ENCODE measurements at regions not wholly inside any gene's neighbourhood (a gene's known extent, or its start where the extent isn't known, plus 50 kb on each side); places are given as distances from the start of the nearest gene placed in this dataset.

- Histone ChIP-seq H3K36me3 (ENCODE audit: control insufficient read depth, insufficient read depth, low read length) (no peaks in the 10 kb centered on the region), H3K9me1 (ENCODE audit: control insufficient read depth, insufficient read depth, low read length) (no peaks in the 10 kb centered on the region), H3K79me2 (ENCODE audit: control insufficient read depth, insufficient read depth, low read length) (no peaks in the 10 kb centered on the region), H3K9me3 (replicated peaks; ENCODE audit: control insufficient read depth, insufficient read depth, low read depth, low read length) (no peaks in the 10 kb centered on the region), H4K20me1 (replicated peaks; ENCODE audit: control insufficient read depth, insufficient read depth, low read length) (no peaks in the 10 kb centered on the region), H3K27me3 (ENCODE audit: control insufficient read depth in 2 of 2, insufficient read depth in 2 of 2, low read length in 2 of 2) (no peaks in the 10 kb centered on the region), H3K9ac (ENCODE audit: insufficient read depth in 1 of 2, low read depth in 2 of 2, low read length in 2 of 2) (no peak overlapping the region), H3K27ac (ENCODE audit: extremely low read depth, low read depth, low read length) (no peak overlapping the region), H2AFZ (ENCODE audit: low read depth, low read length) (no peak overlapping the region), H3K4me1 (replicated peaks in 1 of 2; ENCODE audit: control insufficient read depth in 2 of 2, insufficient read depth in 2 of 2, low read length in 2 of 2) (no peaks in the 10 kb centered on the region), H3K4me3 (no peak overlapping the region), H3K4me2 (ENCODE audit: insufficient read depth, low read length) (no peak overlapping the region)
- no peak for ATAC-seq
- CTCF ChIA-PET (ENCODE audit: low intra/inter-chr PET ratio): no interaction called here
- POLR2A ChIA-PET: no interaction called here
- in situ Hi-C loops (cut with MboI): no loop called here
- no peak for DNase-seq (ENCODE audit: extremely low read depth in 1 of 4, low spot score in 3 of 4)
- intact Hi-C loops (cut with micrococcal nuclease): no loop called here
- FAIRE-seq: no peak
- BruUV-seq (replicated peaks): no TSS peak
- TF ChIP-seq ELF2 (CRISPR knock-in tag; IDR thresholded peaks at IDR 0.05): no peak
- TF ChIP-seq, protein P1, sequence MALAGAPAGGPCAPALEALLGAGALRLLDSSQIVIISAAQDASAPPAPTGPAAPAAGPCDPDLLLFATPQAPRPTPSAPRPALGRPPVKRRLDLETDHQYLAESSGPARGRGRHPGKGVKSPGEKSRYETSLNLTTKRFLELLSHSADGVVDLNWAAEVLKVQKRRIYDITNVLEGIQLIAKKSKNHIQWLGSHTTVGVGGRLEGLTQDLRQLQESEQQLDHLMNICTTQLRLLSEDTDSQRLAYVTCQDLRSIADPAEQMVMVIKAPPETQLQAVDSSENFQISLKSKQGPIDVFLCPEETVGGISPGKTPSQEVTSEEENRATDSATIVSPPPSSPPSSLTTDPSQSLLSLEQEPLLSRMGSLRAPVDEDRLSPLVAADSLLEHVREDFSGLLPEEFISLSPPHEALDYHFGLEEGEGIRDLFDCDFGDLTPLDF (CRISPR knock-in tag; IDR thresholded peaks at IDR 0.05): no peak
- no peak for TF ChIP-seq MXI1 (IDR thresholded peaks at IDR 0.05; ENCODE audit: low read depth, low read length)
- TF ChIP-seq SIRT6 (IDR thresholded peaks at IDR 0.05; ENCODE audit: low read depth, low read length): no peak
- no peak for TF ChIP-seq ZZZ3 (IDR thresholded peaks at IDR 0.05)
- TF ChIP-seq, protein P2, sequence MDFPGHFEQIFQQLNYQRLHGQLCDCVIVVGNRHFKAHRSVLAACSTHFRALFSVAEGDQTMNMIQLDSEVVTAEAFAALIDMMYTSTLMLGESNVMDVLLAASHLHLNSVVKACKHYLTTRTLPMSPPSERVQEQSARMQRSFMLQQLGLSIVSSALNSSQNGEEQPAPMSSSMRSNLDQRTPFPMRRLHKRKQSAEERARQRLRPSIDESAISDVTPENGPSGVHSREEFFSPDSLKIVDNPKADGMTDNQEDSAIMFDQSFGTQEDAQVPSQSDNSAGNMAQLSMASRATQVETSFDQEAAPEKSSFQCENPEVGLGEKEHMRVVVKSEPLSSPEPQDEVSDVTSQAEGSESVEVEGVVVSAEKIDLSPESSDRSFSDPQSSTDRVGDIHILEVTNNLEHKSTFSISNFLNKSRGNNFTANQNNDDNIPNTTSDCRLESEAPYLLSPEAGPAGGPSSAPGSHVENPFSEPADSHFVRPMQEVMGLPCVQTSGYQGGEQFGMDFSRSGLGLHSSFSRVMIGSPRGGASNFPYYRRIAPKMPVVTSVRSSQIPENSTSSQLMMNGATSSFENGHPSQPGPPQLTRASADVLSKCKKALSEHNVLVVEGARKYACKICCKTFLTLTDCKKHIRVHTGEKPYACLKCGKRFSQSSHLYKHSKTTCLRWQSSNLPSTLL (IDR thresholded peaks at IDR 0.05): no peak
- TF ChIP-seq ZNF146 (CRISPR knock-in tag; IDR thresholded peaks at IDR 0.05; ENCODE audit: unreplicated experiment): no peak
- TF ChIP-seq SRF (CRISPR knock-in tag; IDR thresholded peaks at IDR 0.05): no peak
- TF ChIP-seq HBP1 (CRISPR knock-in tag; IDR thresholded peaks at IDR 0.05): no peak
- no peak for TF ChIP-seq HMG20A (CRISPR knock-in tag; conservative IDR thresholded peaks at IDR 0.05)
- TF ChIP-seq TEAD4 (IDR thresholded peaks at IDR 0.05; ENCODE audit: low read length): no peak
- TF ChIP-seq TEAD4 (CRISPR knock-in tag; IDR thresholded peaks at IDR 0.05; ENCODE audit: borderline replicate concordance): no peak
- TF ChIP-seq ZNF699 (CRISPR knock-in tag; IDR thresholded peaks at IDR 0.05; ENCODE audit: insufficient replicate concordance): no peak
- no peak for TF ChIP-seq ZNF134 (CRISPR knock-in tag; conservative IDR thresholded peaks at IDR 0.05)
- TF ChIP-seq, protein P3, sequence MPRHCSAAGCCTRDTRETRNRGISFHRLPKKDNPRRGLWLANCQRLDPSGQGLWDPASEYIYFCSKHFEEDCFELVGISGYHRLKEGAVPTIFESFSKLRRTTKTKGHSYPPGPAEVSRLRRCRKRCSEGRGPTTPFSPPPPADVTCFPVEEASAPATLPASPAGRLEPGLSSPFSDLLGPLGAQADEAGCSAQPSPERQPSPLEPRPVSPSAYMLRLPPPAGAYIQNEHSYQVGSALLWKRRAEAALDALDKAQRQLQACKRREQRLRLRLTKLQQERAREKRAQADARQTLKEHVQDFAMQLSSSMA (CRISPR knock-in tag; IDR thresholded peaks at IDR 0.05): no peak
- no peak for TF ChIP-seq EHMT2 (IDR thresholded peaks at IDR 0.05)
- TF ChIP-seq MED1 (CRISPR knock-in tag; IDR thresholded peaks at IDR 0.05; ENCODE audit: borderline replicate concordance): no peak
- TF ChIP-seq CBX2 (IDR thresholded peaks at IDR 0.05; ENCODE audit: insufficient read depth, low read length, poor library complexity, severe bottlenecking): no peak
- TF ChIP-seq ZNF589 (CRISPR knock-in tag; IDR thresholded peaks at IDR 0.05; ENCODE audit: low read depth): no peak
- TF ChIP-seq HIVEP1 (CRISPR knock-in tag; IDR thresholded peaks at IDR 0.05): no peak
Observed at GRCh38 chr3:166199491-166199890, 362.3 kb upstream of the BCHE start.

Measured in K562 (cell line).